HL-60 (cell line): ENCODE measurements at regions not wholly inside any gene's neighbourhood (a gene's known extent, or its start where the extent isn't known, plus 50 kb on each side); places are given as distances from the start of the nearest gene placed in this dataset.

Experiments used
- DNase-seq, 2 experiments: peaks; one replicate each; pipeline ENCODE4 v3.0.0-alpha.2; 2010 to 2020; ENCODE audit warnings: low read depth in 1 of 2, low spot score in 1 of 2
- H3K27ac ChIP-seq: fragments of 250-450 bp; sonication (Bioruptor Pico); replicated peaks from 2 replicates; pipeline ENCODE4 v1.5.1; 2020; ENCODE audit warnings: mild to moderate bottlenecking, moderate library complexity
- H3K27me3 ChIP-seq: fragments of 250-450 bp; sonication (Bioruptor Pico); 2 replicates; pipeline ENCODE4 v1.5.1; 2021; ENCODE audit warnings: mild to moderate bottlenecking, moderate library complexity; ENCODE audit not compliant: insufficient read depth, poor library complexity, severe bottlenecking
- H3K4me3 ChIP-seq: replicated peaks from 2 replicates; pipeline ENCODE4 v1.5.1; 2011; ENCODE audit warnings: mild to moderate bottlenecking, control low read depth, low read length; ENCODE audit not compliant: insufficient read depth
- CTCF ChIP-seq: IDR thresholded peaks from one replicate; pipeline ENCODE4 v1.5.1; 2011; ENCODE audit warnings: low read length, control low read depth, inconsistent platforms; ENCODE audit not compliant: insufficient read depth
- GABPA ChIP-seq: IDR thresholded peaks from 2 replicates; pipeline ENCODE4 v1.6.1; 2012; ENCODE audit warnings: low read depth
- POLR2AphosphoS5 ChIP-seq: IDR thresholded peaks from 2 replicates; pipeline ENCODE4 v1.6.1; 2012; ENCODE audit warnings: low read depth
- REST ChIP-seq: IDR thresholded peaks from 2 replicates; pipeline ENCODE4 v1.6.1; 2012; ENCODE audit warnings: low read depth; ENCODE audit not compliant: insufficient replicate concordance
- SPI1 ChIP-seq: IDR thresholded peaks from 2 replicates; pipeline ENCODE4 v1.6.1; 2012; ENCODE audit warnings: low read depth, mild to moderate bottlenecking, borderline replicate concordance

- no peaks in the 10 kb centered on the region for H3K27me3 ChIP-seq
- no peak for DNase-seq
- TF ChIP-seq REST, result no peak
- no peak for TF ChIP-seq POLR2AphosphoS5
- no peak for TF ChIP-seq GABPA
- no peak for TF ChIP-seq SPI1
- no peak for TF ChIP-seq CTCF
- no peak overlapping the region for H3K27ac ChIP-seq
- no peak overlapping the region for H3K4me3 ChIP-seq
These were observed 92.5 kb upstream of the CUX1 start for GRCh38 chr7:101724957-101725356.

- no peak for DNase-seq
- TF ChIP-seq GABPA, result no peak
- no peak for TF ChIP-seq SPI1
- TF ChIP-seq POLR2AphosphoS5, result no peak
- TF ChIP-seq CTCF, result no peak
- TF ChIP-seq REST, result no peak
These were observed 91.5 kb upstream of the CUX1 start for GRCh38 chr7:101725921-101726320.

GRCh38 chr7:101727184-101727583, 90.2 kb upstream of the CUX1 start:
- Histone ChIP-seq H3K27ac (no peak overlapping the region), H3K27me3 (no peaks in the 10 kb centered on the region), H3K4me3 (no peak overlapping the region)
- DNase-seq, result no peak
- TF ChIP-seq SPI1, result no peak
- TF ChIP-seq POLR2AphosphoS5, result no peak
- no peak for TF ChIP-seq CTCF
- TF ChIP-seq REST, result no peak

More at GRCh38 chr7:101725921-101726320, 91.5 kb upstream of the CUX1 start:
- no peaks in the 10 kb centered on the region for H3K27me3 ChIP-seq
- H3K27ac ChIP-seq, result no peak overlapping the region
- H3K4me3 ChIP-seq, result no peak overlapping the region
